Sigmoid colon (tissue), 6 donors: ENCODE measurements at regions not wholly inside any gene's neighbourhood (a gene's known extent, or its start where the extent isn't known, plus 50 kb on each side); places are given as distances from the start of the nearest gene placed in this dataset.

Source experiments
- DNase-seq: peaks from one replicate; pipeline ENCODE4 v3.0.0-alpha.2; 2019
- H3K27ac ChIP-seq, 4 donors: fragments of 200-600 bp; sonication (generic); one replicate each; pipeline ENCODE4 v1.5.1; 2016 to 2019; ENCODE audit warnings: mild to moderate bottlenecking in 1 of 4
- H3K27me3 ChIP-seq, 3 donors: fragments of 200-600 bp; sonication (generic); one replicate each; pipeline ENCODE4 v1.5.1; 2019; ENCODE audit warnings: mild to moderate bottlenecking in 1 of 3
- H3K36me3 ChIP-seq, 4 donors: fragments of 200-600 bp; sonication (generic); one replicate each; pipeline ENCODE4 v1.5.1; 2016 to 2019
- H3K4me1 ChIP-seq, 4 donors: fragments of 200-600 bp; sonication (generic); one replicate each; pipeline ENCODE4 v1.5.1; 2017 to 2019
- H3K4me3 ChIP-seq, 4 donors: fragments of 200-600 bp; sonication (generic); one replicate each; pipeline ENCODE4 v1.5.1; 2017 to 2019; ENCODE audit warnings: mild to moderate bottlenecking in 2 of 4, moderate library complexity in 1 of 4
- H3K9me3 ChIP-seq, 4 donors: fragments of 200-600 bp in 3 of 4; sonication (generic) in 3 of 4; one replicate each; pipeline versions ENCODE4 v1.5.1 to v1.6.1; 2013 to 2019
- CTCF ChIP-seq, 4 experiments: fragments of 450-650 bp in 3 of 4; fragments of 200-600 bp in 1 of 4; IDR thresholded peaks; one replicate each; pipeline ENCODE4 v1.5.1; 2016 to 2019; ENCODE audit warnings: antibody characterized with exemption in 4 of 4, mild to moderate bottlenecking in 3 of 4, moderate library complexity in 2 of 4
- EP300 ChIP-seq, 4 donors: sonication (generic); formaldehyde crosslinking; IDR thresholded peaks; one replicate each; pipeline ENCODE4 v1.6.1; 2017; ENCODE audit warnings: antibody characterized with exemption in 4 of 4
- POLR2A ChIP-seq, 2 donors: fragments of 450-650 bp; IDR thresholded peaks; one replicate each; pipeline ENCODE4 v1.6.1; 2016; ENCODE audit warnings: antibody characterized with exemption in 2 of 2, mild to moderate bottlenecking in 2 of 2, moderate library complexity in 2 of 2
- POLR2AphosphoS5 ChIP-seq, 4 donors: sonication (generic); formaldehyde crosslinking; IDR thresholded peaks; one replicate each; pipeline ENCODE4 v1.6.1; 2017; ENCODE audit warnings: antibody characterized with exemption in 4 of 4
- WGBS, 2 donors: extraction: QIAGEN DNeasy Blood & Tissue Kit; methylation state at CpG; one replicate each; pipeline ENCODE4 v1.1.7; 2013; 5-methylcytosine and 5-hydroxymethylcytosine counted together
- intact Hi-C: fragments of 100-400 bp; cut with DNase I; formaldehyde crosslinking; loops from one replicate; pipeline ENCODE4 v1.15.1; 2023
- small RNA-seq, 3 donors: library from RNA; depleted of rRNA; stranded (forward); fragments of <200 nt; gene quantifications; one replicate each; pipeline ENCODE3, GENCODE V24; 2016
- donor health status: healthy with polysubstance abuse.
- donor health status: healthy.

- no peaks in the 10 kb centered on the region for H3K36me3 ChIP-seq
- TF ChIP-seq POLR2AphosphoS5 (IDR thresholded peaks at IDR 0.05) (no peak), EP300 (IDR thresholded peaks at IDR 0.05) (no peak), CTCF (IDR thresholded peaks at IDR 0.05) (no peak), POLR2A (IDR thresholded peaks at IDR 0.05) (no peak)
- no peaks in the 10 kb centered on the region for H3K4me1 ChIP-seq
- H3K27me3 ChIP-seq, result no peaks in the 10 kb centered on the region
- H3K27ac ChIP-seq, result no peak overlapping the region
- 66 to 68% methylated on average over 2 of the region's 2 CpGs for WGBS, 2 donors
- intact Hi-C loops, result no loop called here
- no peak for DNase-seq
- no peak overlapping the region for H3K4me3 ChIP-seq
- H3K9me3 ChIP-seq, result no peaks in the 10 kb centered on the region
These were observed 51.3 kb upstream of the RGMB start for GRCh38 chr5:98722188-98722587.

GRCh38 chr5:98723061-98723460, 50.4 kb upstream of the RGMB start:
- no peak overlapping the region for H3K4me3 ChIP-seq
- TF ChIP-seq POLR2A (IDR thresholded peaks at IDR 0.05) (no peak), POLR2AphosphoS5 (IDR thresholded peaks at IDR 0.05) (no peak), EP300 (IDR thresholded peaks at IDR 0.05) (no peak), CTCF (IDR thresholded peaks at IDR 0.05) (no peak)
- 87 to 91% methylated on average over 2 of the region's 2 CpGs for WGBS, 2 donors
- H3K4me1 ChIP-seq, result no peaks in the 10 kb centered on the region
- intact Hi-C loops, result no loop called here
- H3K9me3 ChIP-seq, result no peaks in the 10 kb centered on the region
- DNase-seq, result no peak
- no peak overlapping the region for H3K27ac ChIP-seq
- no peaks in the 10 kb centered on the region for H3K36me3 ChIP-seq
- H3K27me3 ChIP-seq, result no peaks in the 10 kb centered on the region

Small RNA genes lying in the stretch of these regions (small RNA-seq; reads per million reads assigned to genes)
- 0 reads per million in 3 donors for gene AC008834.1
- gene AC074133.1, result 0 reads per million in 3 donors
- 0 reads per million in 3 donors for gene MRPS35P2
